Muscle of back (tissue), 3 donors: ENCODE measurements at regions not wholly inside any gene's neighbourhood (a gene's known extent, or its start where the extent isn't known, plus 50 kb on each side); places are given as distances from the start of the nearest gene placed in this dataset.

Source experiments
- DNase-seq, 3 donors: peaks; one replicate each; pipeline versions ENCODE4 v3.0.0 to v3.0.0-alpha.2; 2013

DNA sequence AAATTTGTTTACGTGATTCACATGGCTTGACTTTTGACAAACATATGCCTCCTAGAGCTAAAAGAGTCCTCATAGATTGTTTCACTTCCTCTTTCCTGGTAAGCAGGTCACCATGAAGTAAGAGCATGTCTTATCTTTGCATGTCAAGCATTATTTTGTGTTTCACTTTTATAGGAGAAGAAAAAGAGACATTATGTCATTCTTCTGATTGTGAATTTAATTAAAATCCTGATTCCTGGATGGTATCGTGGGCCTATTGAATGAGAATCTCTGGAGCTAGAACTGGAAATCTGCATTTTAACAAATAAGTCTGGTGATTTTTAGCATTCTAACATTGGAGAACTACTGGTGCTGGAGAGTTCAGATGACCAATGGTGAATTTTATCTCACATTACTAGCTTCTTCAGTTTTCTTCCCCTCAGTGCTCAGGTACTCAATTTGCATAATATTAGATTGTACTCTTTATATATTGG is 218.6 kb upstream of the ATP2B1 start:
- no peak for DNase-seq

DNA sequence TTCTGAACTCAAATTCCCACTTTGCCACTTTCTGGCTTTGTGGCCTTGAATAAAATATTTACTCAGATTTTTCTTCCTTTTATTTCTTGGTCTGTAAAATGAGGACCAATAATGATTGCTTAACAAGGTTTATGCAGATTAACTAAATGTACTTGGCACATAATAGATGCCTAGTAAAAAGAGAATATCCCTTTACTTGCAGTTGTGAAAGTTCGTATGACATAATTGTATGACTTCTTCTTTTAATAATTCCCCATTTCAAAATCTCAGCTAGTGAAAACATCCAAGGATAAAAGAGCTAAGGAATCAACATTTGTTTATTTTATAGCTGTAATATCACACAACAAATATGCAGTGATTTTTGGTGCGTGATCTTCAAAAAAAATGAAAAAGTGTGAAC is 215.6 kb upstream of the ATP2B1 start:
- no peak for DNase-seq

DNA sequence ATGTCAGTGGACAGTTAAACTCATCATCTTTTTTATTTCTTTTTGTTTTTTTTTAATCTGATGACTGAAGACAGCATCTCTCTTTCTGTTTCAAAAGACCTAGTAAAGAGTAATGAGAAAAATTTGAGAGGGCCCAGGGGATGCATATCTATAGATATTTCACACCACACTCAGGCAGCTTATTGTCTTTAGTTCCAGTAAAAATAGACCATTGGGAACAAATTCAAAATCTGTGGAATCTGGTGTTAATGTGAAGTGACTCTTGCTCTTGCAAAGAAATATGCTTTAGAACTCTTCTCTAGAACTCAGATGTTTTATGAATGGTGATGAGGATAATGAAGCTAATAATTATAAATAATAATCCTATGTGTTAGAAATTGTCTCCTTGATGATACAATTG is 214.5 kb upstream of the ATP2B1 start:
- DNase-seq = no peak

DNA sequence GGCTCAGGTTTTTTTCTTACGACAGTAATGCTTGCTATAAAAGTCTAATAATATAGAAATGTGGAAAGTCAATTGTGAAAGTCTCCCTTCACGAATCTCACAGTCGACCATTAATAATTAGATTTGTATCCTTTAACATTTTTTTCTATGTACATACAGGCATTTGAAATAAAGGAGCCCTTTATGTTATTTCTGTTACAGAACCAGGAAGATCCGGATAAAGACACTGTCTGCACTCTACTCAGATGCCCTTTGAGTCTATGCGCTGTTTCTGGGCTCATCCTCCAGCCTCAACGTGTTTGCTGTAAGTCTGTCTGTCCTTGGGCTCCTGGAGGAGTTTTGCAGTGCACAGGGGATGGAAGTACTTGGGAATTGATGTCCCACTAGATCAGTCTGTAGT is 212.2 kb upstream of the ATP2B1 start:
- DNase-seq = no peak

DNA sequence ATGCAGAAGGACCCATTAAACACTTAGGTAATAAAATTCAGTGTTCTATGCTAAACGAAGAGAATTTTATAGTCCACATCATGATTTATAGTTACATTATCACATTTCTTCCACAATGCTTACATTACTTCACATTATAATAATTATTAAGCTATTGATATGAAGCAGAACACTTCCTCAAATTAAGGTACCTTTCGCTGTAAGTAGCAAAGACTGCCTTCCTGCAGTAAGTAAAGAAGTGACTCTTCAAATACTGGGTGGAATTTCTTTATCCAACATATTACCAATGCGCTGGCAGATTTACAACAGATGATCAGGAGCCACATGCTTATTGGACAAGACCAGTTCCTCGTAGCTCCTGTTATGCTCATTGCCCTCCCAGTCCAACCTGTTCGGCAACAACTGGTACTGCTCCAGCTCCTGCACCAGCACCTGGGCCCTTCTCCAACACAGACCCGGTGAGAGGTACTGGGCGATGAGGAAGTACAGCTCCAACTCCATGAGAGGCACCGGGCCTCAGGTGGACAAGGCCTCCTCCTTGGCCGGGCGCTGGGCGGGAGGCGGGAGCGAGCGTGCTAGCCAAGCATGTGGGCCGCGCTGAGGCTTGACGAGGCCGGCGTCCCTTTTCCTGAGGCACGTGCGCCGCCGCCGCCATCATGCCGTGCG is 210.7 kb upstream of the ATP2B1 start:
- DNase-seq = no peak

DNA sequence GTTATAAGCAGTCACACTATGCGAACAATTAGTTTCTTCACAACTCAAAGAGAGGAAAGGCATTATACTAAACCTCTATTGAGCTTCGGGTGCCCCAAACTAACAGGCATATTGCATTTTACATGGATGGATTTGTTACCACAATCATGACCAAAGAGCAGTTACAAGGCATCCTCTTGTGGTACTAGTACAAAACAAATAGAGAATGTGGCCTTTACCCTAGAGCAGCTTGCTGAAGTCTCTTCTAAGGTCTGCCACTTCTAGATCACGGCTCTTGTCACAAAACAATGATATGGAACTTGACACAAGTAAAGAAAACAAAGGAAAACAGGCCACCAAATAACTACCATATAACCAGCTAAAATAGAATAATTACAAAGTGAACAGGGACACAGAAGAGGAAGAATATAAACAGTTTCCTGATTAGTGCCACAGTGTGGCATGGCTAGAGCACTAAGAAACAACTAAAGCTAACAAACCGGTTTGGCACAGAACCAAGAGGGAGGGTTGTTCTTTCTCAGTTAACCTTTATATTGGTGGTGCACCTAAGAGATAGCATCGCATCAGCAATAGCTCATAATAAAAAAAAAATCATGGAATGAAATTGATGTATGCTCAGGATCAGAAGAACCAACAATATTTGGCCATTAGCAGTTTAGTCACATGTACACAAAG is 209.7 kb upstream of the ATP2B1 start:
- no peak for DNase-seq

DNA sequence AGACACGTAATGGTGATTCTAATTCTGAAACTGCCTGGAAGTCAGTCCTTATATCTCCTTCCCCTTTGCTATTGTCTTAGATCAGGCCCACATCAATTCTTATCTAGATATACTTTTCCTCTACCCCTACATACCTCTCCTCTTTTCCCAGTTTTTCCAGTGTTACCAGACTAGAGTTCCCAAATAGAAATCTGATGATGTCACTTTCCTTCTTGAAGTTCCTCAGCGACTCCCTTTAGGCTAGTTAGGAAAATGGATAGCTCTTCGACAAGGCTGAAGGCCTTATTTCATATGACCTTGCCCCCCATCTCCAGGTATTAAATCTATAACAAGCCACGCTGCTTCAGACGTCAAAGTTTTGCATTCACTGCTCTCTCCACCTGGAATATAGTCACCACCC is 201.1 kb upstream of the ATP2B1 start:
- DNase-seq = no peak

DNA sequence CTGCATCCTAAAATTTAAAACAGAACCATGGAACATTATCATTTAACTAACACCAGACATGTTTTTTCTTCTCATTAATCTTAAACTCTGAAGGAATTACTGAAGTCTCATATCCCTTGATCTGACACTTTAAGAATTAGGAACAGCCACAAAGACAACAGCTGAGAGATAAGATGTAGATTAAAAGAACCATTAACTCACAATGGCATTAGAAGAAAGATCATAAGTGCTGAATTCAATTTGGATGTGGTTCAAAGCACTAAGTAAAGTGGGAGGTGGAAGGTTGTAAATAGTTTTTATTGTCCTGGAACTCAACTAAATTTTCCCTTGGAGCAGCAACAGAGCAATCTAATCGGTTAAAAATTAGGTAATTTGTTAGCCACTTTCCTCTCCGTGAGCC is 199.0 kb upstream of the ATP2B1 start:
- DNase-seq = no peak

DNA sequence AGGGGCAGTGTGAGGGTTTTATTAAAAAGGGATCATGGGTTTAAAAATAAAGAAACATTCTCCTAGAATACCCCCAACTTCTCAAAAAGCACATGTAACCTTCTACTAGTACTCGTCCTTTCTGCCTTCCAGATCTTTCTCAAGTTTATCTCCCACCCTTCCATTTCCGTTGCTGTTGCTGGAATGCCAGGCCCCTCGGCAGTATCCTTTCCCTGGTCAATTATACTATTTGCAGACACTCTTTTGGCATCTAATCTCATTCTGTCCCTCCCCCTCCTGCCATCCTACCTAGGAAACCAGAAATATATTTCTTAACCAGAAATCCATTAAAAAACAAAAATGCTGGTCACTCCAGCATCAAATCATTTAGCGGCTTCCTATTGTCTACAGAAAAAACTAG is 198.2 kb upstream of the ATP2B1 start:
- no peak for DNase-seq

DNA sequence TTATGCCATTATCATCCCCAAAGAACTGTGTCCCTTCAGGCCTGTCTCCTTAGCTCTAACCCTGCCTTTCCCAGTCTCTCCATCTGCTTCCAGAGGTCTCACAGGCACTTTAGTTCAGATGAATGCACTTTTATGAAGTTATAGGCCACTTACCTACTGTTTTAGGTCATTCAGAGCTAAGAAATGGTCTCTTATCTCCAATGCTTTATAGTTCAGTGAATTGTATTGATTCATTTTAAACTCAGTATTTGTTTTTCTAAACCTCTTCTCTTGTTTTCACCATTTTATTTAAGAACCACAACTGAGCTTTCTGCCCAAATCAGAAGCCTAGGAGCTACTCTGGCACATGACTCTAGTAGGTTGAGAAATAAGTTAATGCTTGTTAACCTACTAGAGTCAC is 197.5 kb upstream of the ATP2B1 start:
- DNase-seq = no peak

DNA sequence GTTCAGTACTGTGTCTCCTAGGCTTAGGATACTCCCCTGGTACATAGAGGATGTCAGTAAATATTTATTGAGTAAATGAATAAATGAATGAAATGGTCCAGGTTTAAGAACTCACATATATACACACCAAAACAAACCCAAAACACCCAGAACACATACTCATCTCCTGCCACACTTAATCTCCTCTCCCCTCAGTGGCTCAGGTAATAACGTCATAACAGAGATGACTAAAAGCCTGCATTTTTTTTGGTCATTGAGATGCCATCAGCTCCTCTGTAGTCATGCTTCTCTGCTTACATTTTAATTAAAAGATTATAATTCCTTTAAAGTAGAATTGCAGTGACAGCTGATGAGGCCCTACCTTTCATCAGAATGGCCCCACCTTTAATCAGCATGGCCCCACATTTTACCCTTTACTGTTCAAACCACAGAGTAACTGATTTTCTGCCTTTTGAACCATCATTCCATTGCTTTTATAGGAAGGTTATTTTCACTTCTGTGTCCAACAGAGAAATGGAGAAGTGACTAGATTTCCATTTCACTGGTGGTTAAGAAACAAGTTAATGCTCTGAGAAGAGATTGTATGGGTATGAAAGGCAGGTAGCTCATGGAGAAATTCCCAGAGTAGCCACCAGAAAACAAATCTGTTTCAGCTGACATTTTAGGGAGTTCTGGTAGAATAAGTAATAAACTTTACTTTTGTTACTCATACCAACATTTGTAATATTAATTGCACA is 193.4 kb upstream of the ATP2B1 start:
- no peak for DNase-seq

DNA sequence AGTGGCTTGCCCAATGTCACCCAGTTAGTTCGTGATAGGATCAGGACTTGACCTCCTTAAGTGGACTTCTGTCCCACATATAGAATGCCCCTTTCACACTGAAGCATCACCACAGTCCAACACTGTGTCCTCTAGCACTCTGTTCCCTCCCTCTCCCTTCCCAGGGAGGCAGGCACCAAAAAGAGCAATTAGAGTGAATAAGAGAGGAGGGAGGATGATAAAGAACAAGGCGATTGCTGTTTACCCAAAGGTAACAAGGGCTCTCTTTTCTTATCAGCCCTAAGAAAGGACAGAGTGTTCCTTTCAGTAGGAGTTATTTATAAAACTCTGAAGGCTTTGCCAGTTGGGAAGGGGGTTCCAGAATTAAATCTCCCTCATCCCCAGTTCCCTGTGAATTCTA is 192.7 kb upstream of the ATP2B1 start:
- no peak for DNase-seq

DNA sequence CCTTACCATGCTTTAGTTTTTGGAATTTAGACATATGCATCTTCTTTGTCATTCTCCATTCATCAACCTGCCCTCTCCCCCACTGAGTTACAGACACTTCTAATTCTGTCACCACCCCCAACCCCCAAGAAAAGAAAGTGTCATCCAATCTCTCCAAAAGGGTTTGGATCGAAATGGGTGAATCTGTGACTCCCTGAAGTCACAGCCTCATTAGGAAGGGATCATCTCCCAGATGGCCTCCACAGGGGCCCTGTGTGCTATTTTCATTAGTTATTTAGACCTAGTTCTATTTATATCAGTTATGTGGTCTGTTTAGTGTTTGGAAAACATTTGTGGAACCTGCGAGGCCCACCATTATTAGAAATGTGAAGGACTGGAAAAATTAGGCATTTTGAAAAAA is 191.0 kb upstream of the ATP2B1 start:
- no peak for DNase-seq

DNA sequence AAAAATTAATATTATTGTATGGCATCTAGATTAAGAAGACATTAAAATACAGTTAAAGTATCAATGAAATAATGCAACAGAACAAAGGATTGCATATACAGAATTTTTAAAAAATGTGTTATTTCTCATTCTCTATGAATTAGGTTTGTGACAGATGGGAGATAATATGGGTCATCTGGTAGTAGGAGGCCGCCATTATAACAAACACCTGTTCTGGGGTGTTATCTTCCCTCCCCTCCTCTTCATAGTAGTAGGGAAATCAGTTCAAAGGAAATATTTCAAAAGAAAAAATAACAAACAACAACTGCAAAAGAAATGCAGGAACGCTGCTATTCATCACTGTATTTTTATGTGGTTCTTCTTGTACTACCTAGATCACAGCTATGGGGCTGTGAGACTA is 187.0 kb upstream of the ATP2B1 start:
- DNase-seq = no peak

DNA sequence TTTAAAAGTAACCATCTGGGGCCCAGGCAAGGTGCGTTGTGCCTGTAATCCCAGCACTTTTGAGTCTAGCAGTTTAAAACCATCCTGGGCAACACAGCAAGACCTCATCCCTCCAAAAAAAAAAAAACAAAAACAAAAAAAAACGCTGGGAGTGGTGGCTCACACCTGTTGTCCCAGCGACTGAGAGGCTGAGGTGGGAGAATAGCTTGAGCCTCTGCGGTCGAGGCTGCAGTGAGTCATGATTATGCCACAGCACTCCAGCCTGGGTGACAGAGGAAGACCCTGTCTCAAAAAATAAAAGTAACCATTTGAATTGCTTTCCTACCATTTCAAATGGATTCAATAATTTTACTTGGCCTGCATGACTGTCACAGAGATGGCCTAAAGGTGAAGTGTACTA is 186.5 kb upstream of the ATP2B1 start:
- no peak for DNase-seq

DNA sequence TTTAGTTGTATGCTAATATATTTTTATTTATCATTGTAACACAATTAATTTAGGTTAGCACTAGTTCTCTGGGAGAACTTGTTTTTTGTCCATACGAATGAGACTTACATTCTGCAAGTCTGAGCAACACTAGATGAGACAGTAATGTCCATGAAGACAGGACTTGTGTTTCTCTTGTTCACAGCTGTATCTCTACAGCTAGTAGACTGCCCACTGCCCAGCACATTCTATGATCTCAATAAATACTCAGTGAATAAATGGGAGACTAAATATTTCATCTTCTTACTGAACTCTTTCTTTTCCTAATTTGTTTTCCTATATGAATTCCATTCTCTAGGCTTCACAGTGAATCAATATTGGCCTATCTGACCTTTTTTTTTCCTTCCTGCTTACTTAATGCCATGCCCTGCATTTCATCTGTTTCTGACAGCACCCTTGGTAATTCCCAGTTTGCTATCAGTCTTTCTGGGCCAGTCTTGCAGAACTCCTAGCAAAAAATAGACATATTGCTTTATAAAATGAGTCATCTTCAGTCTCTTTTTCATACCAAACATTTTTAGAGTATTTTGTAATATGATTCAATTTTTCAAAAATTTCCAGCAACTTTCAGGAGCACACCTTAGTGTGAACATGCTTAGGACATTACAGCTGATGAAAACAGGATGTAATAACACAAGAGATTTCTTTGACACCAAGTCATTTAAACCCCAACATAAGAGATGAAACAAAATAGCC is 185.5 kb upstream of the ATP2B1 start:
- DNase-seq = no peak

DNA sequence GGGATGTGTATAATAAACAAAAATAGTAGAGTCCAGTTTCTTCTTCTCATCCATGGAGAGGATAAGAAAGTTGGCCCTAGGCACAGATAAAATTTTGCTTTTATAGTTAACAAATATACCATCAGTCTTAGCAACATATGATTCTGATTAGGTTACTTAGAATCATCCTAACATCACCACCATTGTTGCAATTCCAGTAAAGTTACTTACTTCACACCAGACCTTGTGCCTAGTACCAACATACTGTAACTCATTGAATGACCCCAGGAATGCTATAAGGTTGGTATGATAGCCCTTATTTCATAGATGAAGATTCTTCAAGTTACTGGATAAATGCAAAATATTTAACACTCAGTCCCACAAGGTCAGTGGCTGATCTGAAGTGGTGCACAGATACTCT is 183.8 kb upstream of the ATP2B1 start:
- DNase-seq = no peak

DNA sequence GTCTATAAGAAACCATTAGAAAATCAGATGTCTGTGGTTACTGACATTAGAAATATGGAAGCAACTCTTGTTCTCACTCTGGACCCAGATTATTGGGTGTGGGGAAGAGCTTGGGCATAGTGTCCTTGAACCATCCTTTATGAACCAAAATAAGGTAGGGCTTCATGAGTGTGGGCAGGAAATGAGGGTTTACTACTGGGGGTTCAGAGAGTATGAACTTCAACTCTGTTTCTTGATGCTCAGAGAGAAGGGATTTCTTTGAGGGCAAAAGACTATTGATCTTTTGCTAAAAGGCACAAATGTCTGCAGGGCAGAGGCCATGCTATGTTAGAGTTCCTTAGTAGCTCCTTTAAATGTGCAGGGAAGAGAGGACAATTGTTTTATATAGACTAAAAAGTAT is 183.3 kb upstream of the ATP2B1 start:
- no peak for DNase-seq

DNA sequence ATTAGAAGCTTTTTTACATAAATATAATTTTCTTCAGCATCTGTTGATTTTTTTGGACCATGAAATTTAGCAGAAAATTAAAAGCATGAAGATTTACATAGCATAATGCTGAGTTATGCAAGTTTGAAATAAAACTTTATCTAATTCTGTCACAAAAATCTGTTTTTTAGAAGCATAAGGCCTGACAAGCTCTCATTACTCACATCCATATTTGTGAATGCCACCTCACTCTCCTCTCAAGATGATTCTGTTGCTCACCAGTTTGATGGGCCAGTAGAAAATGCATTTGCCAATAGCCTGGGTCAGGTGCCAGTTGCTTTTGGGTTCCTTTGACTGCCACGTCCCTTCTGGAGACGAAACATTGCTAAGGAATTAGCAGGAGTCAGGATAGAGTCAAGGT is 181.5 kb upstream of the ATP2B1 start:
- DNase-seq = no peak

DNA sequence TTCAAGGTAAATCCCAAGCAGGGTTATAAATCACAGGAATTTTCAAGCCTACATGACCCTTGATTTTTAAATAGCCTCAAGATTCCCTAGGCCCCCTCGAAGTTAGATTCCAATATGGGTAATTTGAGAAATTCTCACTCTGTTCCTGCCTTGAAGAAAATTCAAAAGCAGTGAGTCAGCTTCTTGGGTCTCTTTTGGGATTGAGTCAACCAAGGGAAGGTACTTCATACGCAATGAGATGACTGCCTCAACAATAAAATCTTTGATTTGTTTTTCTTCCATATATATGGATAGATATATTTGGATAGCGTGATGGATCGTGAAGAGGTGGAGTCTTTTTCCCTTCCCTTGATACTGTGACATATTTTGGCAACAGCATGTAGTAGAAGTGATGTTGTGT is 180.4 kb upstream of the ATP2B1 start:
- no peak for DNase-seq

DNA sequence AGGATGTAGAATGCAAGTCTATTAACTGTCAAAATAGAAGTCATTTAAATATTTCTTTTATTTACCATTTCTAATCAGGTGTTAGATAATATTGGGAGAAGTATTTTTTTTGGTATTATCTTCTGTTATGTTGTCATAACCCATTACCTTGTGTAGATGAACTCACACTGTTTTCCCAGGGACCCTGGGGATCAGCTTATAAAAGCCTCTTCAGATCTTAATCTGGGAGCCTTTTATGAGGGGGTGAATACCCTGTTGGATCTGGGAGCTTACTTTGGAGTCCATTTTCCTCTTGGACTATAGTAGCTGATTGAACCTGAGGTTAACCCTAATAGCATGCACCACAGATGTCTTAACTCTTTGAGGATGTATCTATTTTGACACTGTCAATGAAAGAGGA is 176.3 kb upstream of the ATP2B1 start:
- DNase-seq = no peak

DNA sequence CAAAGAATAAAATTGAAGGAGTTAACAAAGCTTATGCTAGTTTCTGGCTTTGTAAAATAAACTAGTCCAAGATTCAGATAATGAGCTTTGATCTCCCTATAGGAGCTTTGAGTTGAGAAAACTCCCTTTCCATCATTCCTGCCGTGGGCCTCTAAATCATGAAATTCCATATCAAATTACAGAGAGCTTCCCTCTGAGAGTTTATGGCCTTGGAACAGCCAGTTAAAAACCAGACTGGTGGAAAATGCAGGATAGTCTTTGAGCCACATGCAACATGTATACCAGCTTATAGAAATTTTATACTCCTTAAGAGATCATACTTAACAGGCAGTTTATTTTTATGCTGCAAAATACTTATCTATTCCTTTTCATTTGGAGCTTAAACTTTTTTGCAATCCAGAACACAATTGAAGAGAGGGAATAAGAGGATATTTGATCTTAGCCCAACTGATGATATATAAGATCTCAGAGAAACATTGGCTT is 175.8 kb upstream of the ATP2B1 start:
- peak in 1 of 3 donors; percentile 64 for DNase-seq
